Endodermal cell (in vitro differentiated cells): ENCODE measurements at regions not wholly inside any gene's neighbourhood (a gene's known extent, or its start where the extent isn't known, plus 50 kb on each side); places are given as distances from the start of the nearest gene placed in this dataset.

Source experiments
- DNase-seq: peaks from one replicate; pipeline ENCODE4 v3.0.0-alpha.2; 2017
- H3K27ac ChIP-seq: 2 replicates; pipeline ENCODE4 v1.5.1; 2013; ENCODE audit warnings: mild to moderate bottlenecking, low read depth, low read length, moderate library complexity
- H3K27me3 ChIP-seq: 2 replicates; pipeline ENCODE4 v1.6.1; 2013; ENCODE audit warnings: mild to moderate bottlenecking, low read length, moderate library complexity; ENCODE audit not compliant: insufficient read depth, control insufficient read depth, poor library complexity, severe bottlenecking
- H3K36me3 ChIP-seq: 2 replicates; pipeline ENCODE4 v1.7.0; 2013; ENCODE audit warnings: mild to moderate bottlenecking, low read length, moderate library complexity; ENCODE audit not compliant: control insufficient read depth, insufficient read depth
- H3K4me1 ChIP-seq: one replicate; pipeline ENCODE4 v1.7.0; 2013; ENCODE audit warnings: low read length; ENCODE audit not compliant: control insufficient read depth, insufficient read depth
- H3K4me3 ChIP-seq: 2 replicates; pipeline ENCODE4 v1.5.1; 2013; ENCODE audit warnings: mild to moderate bottlenecking, low read length, moderate library complexity
- H3K9ac ChIP-seq: 2 replicates; pipeline ENCODE4 v1.6.1; 2013; ENCODE audit warnings: mild to moderate bottlenecking, low read length, moderate library complexity; ENCODE audit not compliant: poor library complexity, severe bottlenecking; ENCODE audit errors: extremely low read depth
- H3K9me3 ChIP-seq: 2 replicates; pipeline ENCODE4 v1.6.1; 2013; ENCODE audit warnings: mild to moderate bottlenecking, low read length, moderate library complexity; ENCODE audit not compliant: control insufficient read depth
- H3K27ac Mint-ChIP-seq: 2 replicates; pipeline ENCODE4 v1.8.0; 2020; ENCODE audit warnings: mixed read lengths
- H3K27me3 Mint-ChIP-seq: 2 replicates; pipeline ENCODE4 v1.8.0; 2021; ENCODE audit warnings: mild to moderate bottlenecking, mixed read lengths; ENCODE audit not compliant: insufficient read depth
- H3K36me3 Mint-ChIP-seq: 2 replicates; pipeline ENCODE4 v1.8.0; 2020; ENCODE audit warnings: low read depth, mixed read lengths
- H3K4me1 Mint-ChIP-seq: 2 replicates; pipeline ENCODE4 v1.8.0; 2020; ENCODE audit warnings: mixed read lengths
- H3K4me3 Mint-ChIP-seq: 2 replicates; pipeline ENCODE4 v1.8.0; 2020; ENCODE audit warnings: mild to moderate bottlenecking, moderate library complexity, mixed read lengths
- H3K9me3 Mint-ChIP-seq: 2 replicates; pipeline ENCODE4 v1.8.0; 2020; ENCODE audit warnings: mild to moderate bottlenecking, mixed read lengths
- CTCF ChIP-seq: fragments of 200-600 bp; sonication (generic); conservative IDR thresholded peaks from 2 replicates; pipeline ENCODE4 v1.5.0; 2021; ENCODE audit warnings: antibody characterized with exemption, mild to moderate bottlenecking
- WGBS, 2 experiments: methylation state at CpG; one replicate each; pipeline versions ENCODE4 v1.1.5 to v1.1.7; 2013; ENCODE audit warnings: missing lambda C conversion rate in 2 of 2, mixed read lengths in 1 of 2; ENCODE audit not compliant: insufficient coverage in 1 of 2, insufficient read length in 1 of 2; 5-methylcytosine and 5-hydroxymethylcytosine counted together

DNA sequence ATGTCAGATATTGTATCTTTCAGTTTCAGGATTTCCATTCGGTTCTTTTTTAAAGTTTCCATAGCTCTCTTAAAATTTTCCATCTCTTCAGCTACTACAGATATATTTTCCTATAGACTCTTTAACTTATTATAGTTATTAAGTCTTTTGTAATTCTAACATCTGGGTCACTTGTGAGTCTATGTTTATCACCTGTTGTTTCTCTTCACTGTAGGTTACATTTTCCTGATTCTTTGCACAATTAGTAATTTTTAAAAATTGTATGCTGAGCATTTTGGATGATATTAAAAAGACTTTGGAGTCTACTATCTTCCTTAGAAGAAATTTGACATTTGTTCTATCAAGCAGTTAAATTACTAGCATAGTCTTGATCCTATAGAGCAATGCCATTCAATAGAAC lies 140.7 kb downstream of the QRSL1 start:
- H3K9ac ChIP-seq, result no peak overlapping the region
- Mint-ChIP-seq H3K36me3 (no peaks in the 10 kb centered on the region), H3K9me3 (peaks cover 22% of the 10 kb centered on the region), H3K27me3 (peaks cover 5% of the 10 kb centered on the region), H3K4me3 (no peak overlapping the region), H3K27ac (no peak overlapping the region), H3K4me1 (peaks cover 8% of the 10 kb centered on the region)
- 88% methylated on average over 1 of the region's 1 CpG; no CpG with 5 or more reads in 1 of the 2 experiments for WGBS, 2 experiments
- no peaks in the 10 kb centered on the region for H3K4me1 ChIP-seq
- H3K36me3 ChIP-seq, result no peaks in the 10 kb centered on the region
- no peak overlapping the region for H3K27ac ChIP-seq
- no peaks in the 10 kb centered on the region for H3K27me3 ChIP-seq
- no peak overlapping the region for H3K4me3 ChIP-seq
- TF ChIP-seq CTCF, result no peak
- peaks cover 15% of the 10 kb centered on the region for H3K9me3 ChIP-seq
- no peak for DNase-seq

GRCh38 chr6:106767271-106767670 lies 137.9 kb downstream of the QRSL1 start:
- DNase-seq, result no peak
- Histone ChIP-seq H3K4me1 (no peaks in the 10 kb centered on the region), H3K27me3 (no peaks in the 10 kb centered on the region), H3K36me3 (no peaks in the 10 kb centered on the region), H3K27ac (no peak overlapping the region), H3K4me3 (no peak overlapping the region), H3K9ac (no peak overlapping the region), H3K9me3 (peaks cover 15% of the 10 kb centered on the region)
- H3K27me3 Mint-ChIP-seq, result peaks cover 5% of the 10 kb centered on the region
- H3K36me3 Mint-ChIP-seq, result no peaks in the 10 kb centered on the region
- H3K4me3 Mint-ChIP-seq, result no peak overlapping the region
- no peak for TF ChIP-seq CTCF
- no peaks in the 10 kb centered on the region for H3K4me1 Mint-ChIP-seq
- no peak overlapping the region for H3K27ac Mint-ChIP-seq
- H3K9me3 Mint-ChIP-seq, result peaks cover 28% of the 10 kb centered on the region
- WGBS, 2 experiments, result 83% methylated on average over 1 of the region's 1 CpG

GRCh38 chr6:106766201-106766600 lies 136.8 kb downstream of the QRSL1 start:
- peaks cover 2% of the 10 kb centered on the region for H3K27me3 Mint-ChIP-seq
- H3K4me1 Mint-ChIP-seq, result no peaks in the 10 kb centered on the region
- no peak overlapping the region for H3K4me3 Mint-ChIP-seq
- no peak overlapping the region for H3K4me3 ChIP-seq
- DNase-seq, result no peak
- no peak for TF ChIP-seq CTCF
- H3K27ac ChIP-seq, result no peak overlapping the region
- H3K9me3 ChIP-seq, result peaks cover 20% of the 10 kb centered on the region
- H3K27me3 ChIP-seq, result no peaks in the 10 kb centered on the region
- no peaks in the 10 kb centered on the region for H3K36me3 Mint-ChIP-seq
- no peaks in the 10 kb centered on the region for H3K4me1 ChIP-seq
- no peak overlapping the region for H3K27ac Mint-ChIP-seq
- WGBS, 2 experiments, result 92 to 94% methylated on average over 2 to 4 of the region's 4 CpGs
- H3K9ac ChIP-seq, result no peak overlapping the region
- no peaks in the 10 kb centered on the region for H3K36me3 ChIP-seq
- peaks cover 30% of the 10 kb centered on the region for H3K9me3 Mint-ChIP-seq
